ENCODE measurements at regions not wholly inside any gene's neighbourhood (a gene's known extent, or its start where the extent isn't known, plus 50 kb on each side); places are given as distances from the start of the nearest gene placed in this dataset.
"Not testable (repeated sequence)": the region's sequence is repeated elsewhere in the genome, so short reads cannot be mapped to it uniquely, and the experiment has no call there.

GRCh38 chr6:14384175-14384949 lies 266.8 kb downstream of the CD83 start:
- TF ChIP-seq POLR2A (IDR thresholded peaks at IDR 0.05) (no peak), EP300 (IDR thresholded peaks at IDR 0.05) (no peak), CTCF (IDR thresholded peaks at IDR 0.05) (no peak), POLR2AphosphoS5 (IDR thresholded peaks at IDR 0.05) (no peak)
- no peak for DNase-seq
- Histone ChIP-seq H3K4me1 (no peaks in the 10 kb centered on the region), H3K36me3 (no peaks in the 10 kb centered on the region), H3K27me3 (no peaks in the 10 kb centered on the region), H3K4me3 (no peak overlapping the region), H3K27ac (no peak overlapping the region), H3K9me3 (no peaks in the 10 kb centered on the region)
- intact Hi-C loops (cut with DNase I) = no loop called here
- 45 to 81% methylated on average over 6 of the region's 6 CpGs for WGBS, 2 donors

- Histone ChIP-seq H3K4me3 (no peak overlapping the region), H3K36me3 (no peaks in the 10 kb centered on the region), H3K4me1 (peaks cover 0 to 5% (median 0%) of the 10 kb centered on the region in 4 donors), H3K27ac (no peak overlapping the region), H3K27me3 (no peaks in the 10 kb centered on the region), H3K9me3 (no peaks in the 10 kb centered on the region)
- TF ChIP-seq EP300 (IDR thresholded peaks at IDR 0.05) (no peak), POLR2AphosphoS5 (IDR thresholded peaks at IDR 0.05) (no peak), POLR2A (IDR thresholded peaks at IDR 0.05) (no peak), CTCF (IDR thresholded peaks at IDR 0.05) (no peak)
- intact Hi-C loops (cut with DNase I) = no loop called here
- DNase-seq = no peak
- 91 to 92% methylated on average over 2 of the region's 2 CpGs for WGBS, 2 donors
These were observed 268.7 kb downstream of the CD83 start for GRCh38 chr6:14386263-14386662.

- intact Hi-C loops (cut with DNase I) = no loop called here
- H3K27ac ChIP-seq = no peak overlapping the region
- H3K9me3 ChIP-seq = no peaks in the 10 kb centered on the region
- TF ChIP-seq POLR2AphosphoS5 (IDR thresholded peaks at IDR 0.05) (no peak), CTCF (IDR thresholded peaks at IDR 0.05) (no peak), POLR2A (IDR thresholded peaks at IDR 0.05) (no peak), EP300 (IDR thresholded peaks at IDR 0.05) (no peak)
- WGBS, 2 donors = 58 to 88% methylated on average over 4 of the region's 4 CpGs
- DNase-seq = no peak
- H3K4me1 ChIP-seq = peaks cover 0 to 9% (median 0%) of the 10 kb centered on the region in 4 donors
- no peaks in the 10 kb centered on the region for H3K36me3 ChIP-seq
- no peaks in the 10 kb centered on the region for H3K27me3 ChIP-seq
- no peak overlapping the region for H3K4me3 ChIP-seq
These were observed 269.1 kb downstream of the CD83 start for GRCh38 chr6:14386668-14387067.

GRCh38 chr6:14388371-14388770 lies 270.8 kb downstream of the CD83 start:
- Histone ChIP-seq H3K9me3 (no peaks in the 10 kb centered on the region), H3K27me3 (no peaks in the 10 kb centered on the region), H3K4me1 (peaks cover 0 to 9% (median 0%) of the 10 kb centered on the region in 4 donors), H3K36me3 (no peaks in the 10 kb centered on the region), H3K4me3 (no peak overlapping the region), H3K27ac (no peak overlapping the region)
- intact Hi-C loops (cut with DNase I) = no loop called here
- WGBS, 2 donors = 68 to 85% methylated on average over 2 of the region's 2 CpGs
- no peak for DNase-seq
- no peak for TF ChIP-seq EP300 (IDR thresholded peaks at IDR 0.05)
- TF ChIP-seq CTCF (IDR thresholded peaks at IDR 0.05) = no peak
- TF ChIP-seq POLR2AphosphoS5 (IDR thresholded peaks at IDR 0.05) = no peak
- TF ChIP-seq POLR2A (IDR thresholded peaks at IDR 0.05) = no peak

GRCh38 chr6:14389776-14390175 lies 272.2 kb downstream of the CD83 start:
- H3K27me3 ChIP-seq; H3K36me3 ChIP-seq; H3K4me1 ChIP-seq; H3K27ac ChIP-seq; intact Hi-C loops (cut with DNase I); H3K9me3 ChIP-seq; DNase-seq; H3K4me3 ChIP-seq: not testable (repeated sequence)
- WGBS, 2 donors = 88 to 97% methylated on average over 2 of the region's 2 CpGs

Measured in sigmoid colon (tissue), 6 donors.